ENCODE measurements at regions not wholly inside any gene's neighbourhood (a gene's known extent, or its start where the extent isn't known, plus 50 kb on each side); places are given as distances from the start of the nearest gene placed in this dataset.

DNA sequence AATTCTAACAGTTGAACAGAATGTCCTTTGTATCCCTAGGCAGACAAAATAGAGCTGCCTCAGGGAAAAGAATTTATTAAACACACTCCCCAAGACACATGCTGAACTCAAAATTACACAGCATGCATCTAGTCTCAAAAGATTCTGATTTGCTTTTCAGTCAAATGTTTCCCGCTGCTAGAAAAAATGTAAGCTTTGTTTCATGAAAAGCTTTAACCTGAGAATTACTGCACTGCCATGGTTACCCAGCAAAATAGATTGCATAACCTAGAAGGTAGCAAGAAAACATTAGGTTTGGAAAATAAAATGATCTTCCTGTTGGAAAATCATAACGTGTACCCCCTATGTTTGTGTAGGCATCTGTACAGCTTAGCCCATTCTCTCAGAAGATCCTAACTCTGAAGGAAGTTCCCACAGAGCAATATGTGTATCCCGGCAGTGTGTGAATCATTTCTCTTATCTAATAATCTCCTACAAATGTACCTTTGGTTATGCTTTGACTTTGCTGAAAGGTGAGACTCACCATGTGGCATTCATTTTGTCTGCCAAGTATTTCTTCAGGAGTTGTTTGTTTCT, 646.9 kb downstream of the STPG2 start:
- TF ChIP-seq, protein P1, sequence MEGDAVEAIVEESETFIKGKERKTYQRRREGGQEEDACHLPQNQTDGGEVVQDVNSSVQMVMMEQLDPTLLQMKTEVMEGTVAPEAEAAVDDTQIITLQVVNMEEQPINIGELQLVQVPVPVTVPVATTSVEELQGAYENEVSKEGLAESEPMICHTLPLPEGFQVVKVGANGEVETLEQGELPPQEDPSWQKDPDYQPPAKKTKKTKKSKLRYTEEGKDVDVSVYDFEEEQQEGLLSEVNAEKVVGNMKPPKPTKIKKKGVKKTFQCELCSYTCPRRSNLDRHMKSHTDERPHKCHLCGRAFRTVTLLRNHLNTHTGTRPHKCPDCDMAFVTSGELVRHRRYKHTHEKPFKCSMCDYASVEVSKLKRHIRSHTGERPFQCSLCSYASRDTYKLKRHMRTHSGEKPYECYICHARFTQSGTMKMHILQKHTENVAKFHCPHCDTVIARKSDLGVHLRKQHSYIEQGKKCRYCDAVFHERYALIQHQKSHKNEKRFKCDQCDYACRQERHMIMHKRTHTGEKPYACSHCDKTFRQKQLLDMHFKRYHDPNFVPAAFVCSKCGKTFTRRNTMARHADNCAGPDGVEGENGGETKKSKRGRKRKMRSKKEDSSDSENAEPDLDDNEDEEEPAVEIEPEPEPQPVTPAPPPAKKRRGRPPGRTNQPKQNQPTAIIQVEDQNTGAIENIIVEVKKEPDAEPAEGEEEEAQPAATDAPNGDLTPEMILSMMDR (IDR thresholded peaks at IDR 0.05; ENCODE audit: partially characterized antibody, unreplicated experiment), result no peak
- no peak overlapping the region for H3K4me3 Mint-ChIP-seq (ENCODE audit: unreplicated experiment)
- no peak overlapping the region for H3K27ac Mint-ChIP-seq (ENCODE audit: unreplicated experiment)
- H3K4me1 Mint-ChIP-seq (ENCODE audit: low read depth, unreplicated experiment), result no peaks in the 10 kb centered on the region
- H3K27me3 Mint-ChIP-seq (ENCODE audit: unreplicated experiment), result no peaks in the 10 kb centered on the region
- no peaks in the 10 kb centered on the region for H3K9me3 Mint-ChIP-seq (ENCODE audit: unreplicated experiment)
- H3K36me3 Mint-ChIP-seq (ENCODE audit: unreplicated experiment), result no peaks in the 10 kb centered on the region
- DNase-seq, result no peak

DNA sequence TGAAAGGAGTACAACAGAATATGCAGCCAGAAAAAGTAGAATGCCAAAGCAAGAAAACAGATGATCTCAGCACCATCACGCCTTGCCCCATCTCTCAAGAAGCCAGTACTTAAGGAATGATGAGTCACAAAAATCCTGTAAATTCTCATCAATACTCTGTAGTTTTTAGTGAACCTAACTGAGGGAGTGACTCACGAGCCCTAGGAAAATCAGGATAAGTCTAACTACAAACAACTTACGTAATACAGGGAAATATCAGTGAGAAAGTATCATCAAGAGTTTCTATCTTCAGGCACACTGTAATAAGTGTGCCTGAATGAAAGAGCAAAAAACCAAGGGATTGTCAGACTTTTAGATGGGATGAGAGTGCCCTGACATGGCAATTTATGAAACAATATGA, 644.4 kb downstream of the STPG2 start:
- H3K36me3 Mint-ChIP-seq (ENCODE audit: unreplicated experiment), result no peaks in the 10 kb centered on the region
- no peak overlapping the region for H3K4me3 Mint-ChIP-seq (ENCODE audit: unreplicated experiment)
- no peaks in the 10 kb centered on the region for H3K9me3 Mint-ChIP-seq (ENCODE audit: unreplicated experiment)

DNA sequence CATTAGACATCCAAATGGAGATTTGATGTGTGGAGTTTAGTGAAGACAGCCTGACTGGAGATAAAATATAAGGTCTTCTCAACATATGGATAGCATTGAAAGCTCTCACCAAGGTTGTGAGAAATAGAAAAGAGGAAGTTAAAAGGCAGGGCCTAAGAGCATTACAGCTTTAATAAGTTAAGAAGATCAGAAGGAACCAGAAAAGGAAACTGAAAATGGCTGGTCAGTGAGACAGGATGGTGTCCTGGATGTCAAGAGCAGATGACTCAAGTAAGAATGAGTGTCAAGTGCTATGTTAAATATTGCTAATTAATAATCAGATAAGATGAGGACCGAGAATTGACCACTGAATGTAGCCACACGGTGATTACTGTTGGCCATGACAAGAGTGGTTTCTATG, 642.9 kb downstream of the STPG2 start:
- no peaks in the 10 kb centered on the region for H3K36me3 Mint-ChIP-seq (ENCODE audit: unreplicated experiment)
- no peaks in the 10 kb centered on the region for H3K27me3 Mint-ChIP-seq (ENCODE audit: unreplicated experiment)
- H3K4me1 Mint-ChIP-seq (ENCODE audit: low read depth, unreplicated experiment), result no peaks in the 10 kb centered on the region
- no peak overlapping the region for H3K4me3 Mint-ChIP-seq (ENCODE audit: unreplicated experiment)
- H3K9me3 Mint-ChIP-seq (ENCODE audit: unreplicated experiment), result no peaks in the 10 kb centered on the region
- H3K27ac Mint-ChIP-seq (ENCODE audit: unreplicated experiment), result no peak overlapping the region
- TF ChIP-seq, protein P1 (IDR thresholded peaks at IDR 0.05; ENCODE audit: partially characterized antibody, unreplicated experiment), result no peak
- DNase-seq, result no peak

More for the DNA sequence above, 644.4 kb downstream of the STPG2 start:
- no peaks in the 10 kb centered on the region for H3K27me3 Mint-ChIP-seq (ENCODE audit: unreplicated experiment)
- no peak for DNase-seq
- TF ChIP-seq, protein P1 (IDR thresholded peaks at IDR 0.05; ENCODE audit: partially characterized antibody, unreplicated experiment), result no peak
- H3K27ac Mint-ChIP-seq (ENCODE audit: unreplicated experiment), result no peak overlapping the region
- no peaks in the 10 kb centered on the region for H3K4me1 Mint-ChIP-seq (ENCODE audit: low read depth, unreplicated experiment)

DNA sequence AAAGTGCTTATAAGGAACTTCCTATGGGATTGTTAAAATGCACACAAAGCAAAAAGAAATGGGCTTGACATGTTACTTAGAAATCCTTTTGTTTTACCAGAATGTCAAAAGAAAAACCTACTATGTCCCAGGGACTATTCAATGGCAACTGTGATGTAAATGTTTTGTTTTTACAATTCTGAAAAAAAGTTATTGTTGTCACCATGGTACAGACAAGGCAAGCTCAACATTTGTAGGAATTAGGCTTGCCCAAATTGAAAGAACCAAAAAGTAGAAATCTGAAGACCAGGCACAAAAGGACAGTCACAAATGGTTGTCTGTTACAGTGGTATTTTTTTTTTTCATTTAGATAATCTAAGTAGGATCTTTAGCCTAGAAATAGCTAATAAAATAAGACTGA, 638.6 kb downstream of the STPG2 start:
- no peak overlapping the region for H3K4me3 Mint-ChIP-seq (ENCODE audit: unreplicated experiment)

DNA sequence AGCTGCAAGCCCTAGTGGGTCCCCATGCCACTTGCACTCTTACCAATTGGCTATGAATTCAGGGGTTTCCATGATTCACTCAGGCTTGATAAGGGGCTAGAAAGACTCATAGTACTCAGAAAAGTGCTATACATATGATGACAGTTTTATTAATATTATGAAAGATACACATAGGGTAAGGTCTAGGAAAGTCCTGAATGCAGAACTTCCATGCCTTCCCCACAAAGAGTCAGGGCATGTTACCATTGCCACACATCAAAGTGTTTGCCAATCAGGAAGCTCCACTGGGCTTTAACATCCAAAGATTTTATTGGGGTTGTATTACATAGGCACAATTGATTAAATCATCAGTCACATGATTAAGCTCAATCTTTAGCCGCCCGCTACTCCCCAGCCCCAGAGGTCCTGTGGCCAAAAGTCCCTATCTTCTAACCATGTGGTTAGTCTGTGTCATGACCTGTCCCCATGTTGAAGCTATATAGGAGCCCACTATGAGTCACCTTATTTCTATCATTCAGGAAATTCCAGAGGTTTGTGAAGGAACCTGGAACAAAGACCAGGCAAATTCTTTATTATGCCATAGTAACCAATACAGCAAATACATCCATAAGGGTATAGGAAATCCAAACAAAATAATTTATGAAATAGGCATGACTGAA, 635.6 kb downstream of the STPG2 start:
- TF ChIP-seq, protein P1 (IDR thresholded peaks at IDR 0.05; ENCODE audit: partially characterized antibody, unreplicated experiment), result no peak
- Mint-ChIP-seq H3K27me3 (ENCODE audit: unreplicated experiment) (no peaks in the 10 kb centered on the region), H3K4me1 (ENCODE audit: low read depth, unreplicated experiment) (no peaks in the 10 kb centered on the region), H3K9me3 (ENCODE audit: unreplicated experiment) (no peaks in the 10 kb centered on the region), H3K36me3 (ENCODE audit: unreplicated experiment) (no peaks in the 10 kb centered on the region), H3K4me3 (ENCODE audit: unreplicated experiment) (no peak overlapping the region), H3K27ac (ENCODE audit: unreplicated experiment) (no peak overlapping the region)
- no peak for DNase-seq

More for the DNA sequence above, 638.6 kb downstream of the STPG2 start:
- TF ChIP-seq, protein P1 (IDR thresholded peaks at IDR 0.05; ENCODE audit: partially characterized antibody, unreplicated experiment), result no peak
- no peaks in the 10 kb centered on the region for H3K36me3 Mint-ChIP-seq (ENCODE audit: unreplicated experiment)
- no peaks in the 10 kb centered on the region for H3K27me3 Mint-ChIP-seq (ENCODE audit: unreplicated experiment)
- no peak overlapping the region for H3K27ac Mint-ChIP-seq (ENCODE audit: unreplicated experiment)
- H3K9me3 Mint-ChIP-seq (ENCODE audit: unreplicated experiment), result no peaks in the 10 kb centered on the region
- H3K4me1 Mint-ChIP-seq (ENCODE audit: low read depth, unreplicated experiment), result no peaks in the 10 kb centered on the region
- no peak for DNase-seq

Data from glutamatergic neuron (in vitro differentiated cells).